CD14-positive monocyte (primary cell): ENCODE measurements at regions not wholly inside any gene's neighbourhood (a gene's known extent, or its start where the extent isn't known, plus 50 kb on each side); places are given as distances from the start of the nearest gene placed in this dataset.

Experiments
- DNase-seq, 3 donors: peaks; one replicate each; pipeline ENCODE4 v3.0.0-alpha.2; 2011 to 2022
- H2AFZ ChIP-seq: 2 replicates; pipeline ENCODE4 v1.6.0; 2012; ENCODE audit warnings: mild to moderate bottlenecking, low read depth, low read length, inconsistent platforms; ENCODE audit not compliant: insufficient read depth, poor library complexity, severe bottlenecking
- H3K27ac ChIP-seq, 2 donors: 1 replicate in 1 of 2; 2 replicates in 1 of 2; pipeline ENCODE4 v1.5.1; 2012 to 2013; ENCODE audit warnings: low read length in 2 of 2, control low read depth in 1 of 2, inconsistent platforms in 1 of 2, low read depth in 1 of 2, mild to moderate bottlenecking in 1 of 2
- H3K27me3 ChIP-seq, 2 donors: one replicate each; pipeline versions ENCODE4 v1.6.0 to v1.6.1; 2011 to 2013; ENCODE audit warnings: low read length in 2 of 2; ENCODE audit not compliant: control insufficient read depth in 2 of 2, insufficient read depth in 2 of 2
- H3K36me3 ChIP-seq, 2 donors: replicated peaks in 1 of 2; 1 replicate in 1 of 2; 2 replicates in 1 of 2; pipeline versions ENCODE4 v1.5.1 to v1.6.1; 2012 to 2013; ENCODE audit warnings: low read length in 2 of 2, control low read depth in 1 of 2, inconsistent platforms in 1 of 2, mild to moderate bottlenecking in 1 of 2; ENCODE audit not compliant: insufficient read depth in 2 of 2, control insufficient read depth in 1 of 2
- H3K4me1 ChIP-seq, 2 donors: 1 replicate in 1 of 2; 2 replicates in 1 of 2; pipeline versions ENCODE4 v1.5.1 to v1.6.1; 2012 to 2013; ENCODE audit warnings: low read length in 2 of 2, control low read depth in 1 of 2, inconsistent platforms in 1 of 2, mild to moderate bottlenecking in 1 of 2, moderate library complexity in 1 of 2; ENCODE audit not compliant: insufficient read depth in 2 of 2, control insufficient read depth in 1 of 2
- H3K4me2 ChIP-seq: replicated peaks from 2 replicates; pipeline ENCODE3; 2012; ENCODE audit warnings: low read length, moderate library complexity, mild to moderate bottlenecking; ENCODE audit not compliant: poor library complexity, severe bottlenecking; ENCODE audit errors: extremely low read depth
- H3K4me3 ChIP-seq, 3 experiments: fragments of 200-600 bp in 1 of 3; sonication (generic) in 1 of 3; replicated peaks in 1 of 3; 1 replicate in 2 of 3; 2 replicates in 1 of 3; pipeline ENCODE4 v1.5.1; 2011 to 2013; ENCODE audit warnings: low read length in 3 of 3, mild to moderate bottlenecking in 3 of 3, control low read depth in 2 of 3, low read depth in 2 of 3, inconsistent platforms in 1 of 3, moderate library complexity in 1 of 3
- H3K79me2 ChIP-seq: 2 replicates; pipeline ENCODE4 v1.6.0; 2012; ENCODE audit warnings: mild to moderate bottlenecking, control low read depth, inconsistent platforms, low read length, moderate library complexity; ENCODE audit not compliant: insufficient read depth
- H3K9ac ChIP-seq: 2 replicates; pipeline ENCODE4 v1.6.0; 2017; ENCODE audit warnings: low read length, mild to moderate bottlenecking; ENCODE audit not compliant: insufficient read depth, poor library complexity, severe bottlenecking
- H3K9me3 ChIP-seq, 2 donors: replicated peaks in 1 of 2; 1 replicate in 1 of 2; 2 replicates in 1 of 2; pipeline versions ENCODE4 v1.5.1 to v1.6.1; 2012 to 2013; ENCODE audit warnings: low read length in 2 of 2, control low read depth in 1 of 2; ENCODE audit not compliant: control insufficient read depth in 1 of 2, insufficient read depth in 1 of 2
- H4K20me1 ChIP-seq: 2 replicates; pipeline ENCODE4 v1.6.0; 2012; ENCODE audit warnings: mild to moderate bottlenecking, low read length, control low read depth, moderate library complexity; ENCODE audit not compliant: insufficient read depth
- H3K27ac Mint-ChIP-seq, 7 donors: one replicate each; pipeline ENCODE4 v1.8.0; 2020; ENCODE audit warnings: mild to moderate bottlenecking in 7 of 7, mixed read lengths in 7 of 7, moderate library complexity in 6 of 7, inconsistent platforms in 2 of 7
- H3K27me3 Mint-ChIP-seq, 3 donors: one replicate each; pipeline ENCODE4 v1.8.0; 2021 to 2022; ENCODE audit warnings: low read depth in 3 of 3, mild to moderate bottlenecking in 3 of 3, mixed read lengths in 3 of 3, moderate library complexity in 3 of 3, inconsistent platforms in 1 of 3
- H3K36me3 Mint-ChIP-seq, 2 donors: one replicate each; pipeline ENCODE4 v1.8.0; 2020; ENCODE audit warnings: mixed read lengths in 2 of 2, inconsistent platforms in 1 of 2, mild to moderate bottlenecking in 1 of 2
- H3K4me1 Mint-ChIP-seq: one replicate; pipeline ENCODE4 v1.8.0; 2020; ENCODE audit warnings: mild to moderate bottlenecking, mixed read lengths
- H3K4me3 Mint-ChIP-seq, 2 donors: one replicate each; pipeline ENCODE4 v1.8.0; 2020; ENCODE audit warnings: mild to moderate bottlenecking in 2 of 2, mixed read lengths in 2 of 2, moderate library complexity in 1 of 2
- H3K9me3 Mint-ChIP-seq, 7 donors: one replicate each; pipeline ENCODE4 v1.8.0; 2020 to 2022; ENCODE audit warnings: mixed read lengths in 7 of 7, mild to moderate bottlenecking in 6 of 7, moderate library complexity in 6 of 7, inconsistent platforms in 2 of 7
- CTCF ChIP-seq: fragments of 200-600 bp; IDR thresholded peaks from one replicate; pipeline ENCODE4 v1.8.0; 2022; ENCODE audit warnings: antibody characterized with exemption, mild to moderate bottlenecking
- WGBS: methylation state at CpG from one replicate; pipeline ENCODE4 v1.1.5; 2013; ENCODE audit warnings: missing lambda C conversion rate; ENCODE audit not compliant: insufficient coverage; 5-methylcytosine and 5-hydroxymethylcytosine counted together
- intact Hi-C, 2 donors: fragments of 100-400 bp; cut with micrococcal nuclease; formaldehyde crosslinking; loops; one replicate each; pipeline versions ENCODE4 v1.15.0 to v1.15.1; 2023

- Mint-ChIP-seq H3K27ac (no peak overlapping the region), H3K36me3 (no peaks in the 10 kb centered on the region), H3K27me3 (peaks cover 0 to 4% (median 0%) of the 10 kb centered on the region in 3 donors), H3K9me3 (peaks cover 0 to 6% (median 3%) of the 10 kb centered on the region in 7 donors), H3K4me3 (no peak overlapping the region), H3K4me1 (peaks cover 45% of the 10 kb centered on the region)
- Histone ChIP-seq H4K20me1 (no peaks in the 10 kb centered on the region), H3K36me3 (no peaks in the 10 kb centered on the region), H3K27ac (no peak overlapping the region), H3K4me2 (no peak overlapping the region), H3K4me1 (peaks cover 43 to 53% of the 10 kb centered on the region in 2 donors), H3K9ac (no peak overlapping the region), H3K27me3 (no peaks in the 10 kb centered on the region), H3K79me2 (no peaks in the 10 kb centered on the region), H3K9me3 (peaks cover 0 to 4% of the 10 kb centered on the region in 2 donors), H2AFZ (no peak overlapping the region), H3K4me3 (no peak overlapping the region)
- intact Hi-C loops: loop anchor here (5.0 kb wide), 3 partner anchors 33 to 72 kb away; no protein-coding TSS in a partner anchor
- TF ChIP-seq CTCF: no peak
- 100% methylated on average over 1 of the region's 5 CpGs for WGBS
- DNase-seq: no peak
These were observed 77.5 kb upstream of the CUX1 start for GRCh38 chr7:101739775-101740398.

GRCh38 chr7:101740981-101741725 lies 76.3 kb upstream of the CUX1 start:
- intact Hi-C loops: loop anchor here (5.0 kb wide), 3 partner anchors 34 to 71 kb away; no protein-coding TSS in a partner anchor
- peaks cover 0 to 3% of the 10 kb centered on the region in 2 donors for H3K36me3 Mint-ChIP-seq

More at GRCh38 chr7:101740981-101741725, 76.3 kb upstream of the CUX1 start:
- Mint-ChIP-seq H3K27ac (peak overlapping the region in 6 of 7 donors; percentile 2 to 79 (median 37)), H3K9me3 (peaks cover 0 to 2% (median under 1%) of the 10 kb centered on the region in 7 donors), H3K4me3 (peak overlapping the region; percentile 62 to 67), H3K27me3 (peaks cover 0 to 4% (median 0%) of the 10 kb centered on the region in 3 donors), H3K4me1 (peaks cover 50% of the 10 kb centered on the region)
- Histone ChIP-seq H3K27me3 (no peaks in the 10 kb centered on the region), H3K4me3 (peak overlapping the region in 1 of 3 experiments; percentile 10), H3K27ac (peak overlapping the region in 1 of 2 donors; percentile 27), H2AFZ (peak overlapping the region; percentile 66), H3K4me1 (peaks cover 46 to 57% of the 10 kb centered on the region in 2 donors), H3K36me3 (no peaks in the 10 kb centered on the region), H3K79me2 (no peaks in the 10 kb centered on the region), H3K4me2 (peak overlapping the region; percentile 21), H4K20me1 (no peaks in the 10 kb centered on the region), H3K9ac (peak overlapping the region; percentile 20), H3K9me3 (peaks cover 0 to under 1% of the 10 kb centered on the region in 2 donors)
- 25% methylated on average over 2 of the region's 9 CpGs for WGBS
- TF ChIP-seq CTCF: no peak
- DNase-seq: no peak
